ENCODE measurements at regions not wholly inside any gene's neighbourhood (a gene's known extent, or its start where the extent isn't known, plus 50 kb on each side); places are given as distances from the start of the nearest gene placed in this dataset.

- ChIA-PET CTCF (no interaction called here), POLR2A (interaction anchor here (0.6 kb wide), 1 partner anchor 463 kb away, joined by 3 read pairs; no protein-coding TSS in a partner anchor)
- Mint-ChIP-seq H3K36me3 (ENCODE audit: insufficient read depth, unreplicated experiment) (no peaks in the 10 kb centered on the region), H3K4me3 (ENCODE audit: unreplicated experiment) (peak overlapping the region; percentile 70), H3K27me3 (ENCODE audit: insufficient read depth, unreplicated experiment) (no peaks in the 10 kb centered on the region), H3K4me1 (ENCODE audit: low read depth, unreplicated experiment) (peaks cover 52% of the 10 kb centered on the region), H3K9me3 (ENCODE audit: unreplicated experiment) (peaks cover 8% of the 10 kb centered on the region), H3K27ac (ENCODE audit: unreplicated experiment) (peak overlapping the region; percentile 98)
- Histone ChIP-seq H3K27me3 (replicated peaks; ENCODE audit: control insufficient read depth, insufficient read depth, low read length) (no peaks in the 10 kb centered on the region), H3K9me3 (no peaks in the 10 kb centered on the region), H3K36me3 (ENCODE audit: control insufficient read depth, insufficient read depth, low read length) (no peaks in the 10 kb centered on the region), H3K4me3 (ENCODE audit: low read depth, low read length) (peak overlapping the region; percentile 11; the same call in 1 of the 2 replicates), H3K4me1 (peaks cover 58% of the 10 kb centered on the region)
- no peak for TF ChIP-seq CTCF (IDR thresholded peaks at IDR 0.05; ENCODE audit: insufficient read depth in 1 of 2, low read depth in 1 of 2, low read length in 1 of 2, severe bottlenecking in 1 of 2, unreplicated experiment in 1 of 2)
- peak; percentile 65 to 67 for DNase-seq
- BruUV-seq (replicated peaks): TSS peak; percentile 66
- intact Hi-C loops (cut with micrococcal nuclease; ENCODE audit: unreplicated experiment): no loop called here
Measured at GRCh38 chr14:32006263-32007110, 70.6 kb upstream of the ARHGAP5 start.

GRCh38 chr14:32007755-32008362 lies 69.2 kb upstream of the ARHGAP5 start:
- BruUV-seq (replicated peaks): TSS peak; percentile 73
- Mint-ChIP-seq H3K27ac (ENCODE audit: unreplicated experiment) (peak overlapping the region; percentile 98), H3K4me3 (ENCODE audit: unreplicated experiment) (no peak overlapping the region), H3K4me1 (ENCODE audit: low read depth, unreplicated experiment) (peaks cover 52% of the 10 kb centered on the region), H3K27me3 (ENCODE audit: insufficient read depth, unreplicated experiment) (no peaks in the 10 kb centered on the region), H3K9me3 (ENCODE audit: unreplicated experiment) (peaks cover under 1% of the 10 kb centered on the region), H3K36me3 (ENCODE audit: insufficient read depth, unreplicated experiment) (no peaks in the 10 kb centered on the region)
- H3K9me3 ChIP-seq: no peaks in the 10 kb centered on the region
- no peak overlapping the region for H3K4me3 ChIP-seq (ENCODE audit: low read depth, low read length)
- no peak for DNase-seq
- no peak for TF ChIP-seq CTCF (IDR thresholded peaks at IDR 0.05; ENCODE audit: insufficient read depth in 1 of 2, low read depth in 1 of 2, low read length in 1 of 2, severe bottlenecking in 1 of 2, unreplicated experiment in 1 of 2)
- no peaks in the 10 kb centered on the region; the same call in 1 of the 2 replicates for H3K36me3 ChIP-seq (ENCODE audit: control insufficient read depth, insufficient read depth, low read length)
- ChIA-PET CTCF (no interaction called here), POLR2A (no interaction called here)
- H3K27me3 ChIP-seq (replicated peaks; ENCODE audit: control insufficient read depth, insufficient read depth, low read length): no peaks in the 10 kb centered on the region
- intact Hi-C loops (cut with micrococcal nuclease; ENCODE audit: unreplicated experiment): no loop called here
- peaks cover 59% of the 10 kb centered on the region for H3K4me1 ChIP-seq

GRCh38 chr14:32008602-32009193 lies 68.4 kb upstream of the ARHGAP5 start:
- ChIA-PET CTCF (no interaction called here), POLR2A (no interaction called here)
- peaks cover 52% of the 10 kb centered on the region for H3K4me1 Mint-ChIP-seq (ENCODE audit: low read depth, unreplicated experiment)
- no peak overlapping the region for H3K4me3 Mint-ChIP-seq (ENCODE audit: unreplicated experiment)
- peaks cover 59% of the 10 kb centered on the region for H3K4me1 ChIP-seq
- no peak for DNase-seq
- TF ChIP-seq CTCF (IDR thresholded peaks at IDR 0.05; ENCODE audit: insufficient read depth in 1 of 2, low read depth in 1 of 2, low read length in 1 of 2, severe bottlenecking in 1 of 2, unreplicated experiment in 1 of 2): no peak
- no peaks in the 10 kb centered on the region for H3K27me3 ChIP-seq (replicated peaks; ENCODE audit: control insufficient read depth, insufficient read depth, low read length)
- no peaks in the 10 kb centered on the region for H3K9me3 ChIP-seq
- no peaks in the 10 kb centered on the region for H3K27me3 Mint-ChIP-seq (ENCODE audit: insufficient read depth, unreplicated experiment)
- H3K36me3 ChIP-seq (ENCODE audit: control insufficient read depth, insufficient read depth, low read length): no peaks in the 10 kb centered on the region; the same call in 1 of the 2 replicates
- H3K27ac Mint-ChIP-seq (ENCODE audit: unreplicated experiment): peak overlapping the region; percentile 98
- no peaks in the 10 kb centered on the region for H3K36me3 Mint-ChIP-seq (ENCODE audit: insufficient read depth, unreplicated experiment)
- no peaks in the 10 kb centered on the region for H3K9me3 Mint-ChIP-seq (ENCODE audit: unreplicated experiment)
- intact Hi-C loops (cut with micrococcal nuclease; ENCODE audit: unreplicated experiment): no loop called here
- no peak overlapping the region for H3K4me3 ChIP-seq (ENCODE audit: low read depth, low read length)
- no TSS peak for BruUV-seq (replicated peaks)

Data from Caco-2 (cell line).